IPS-20b (cell line): ENCODE measurements at regions not wholly inside any gene's neighbourhood (a gene's known extent, or its start where the extent isn't known, plus 50 kb on each side); places are given as distances from the start of the nearest gene placed in this dataset.

ENCODE experiments used
- H3K27ac ChIP-seq: one replicate; pipeline ENCODE4 v1.5.1; 2013; ENCODE audit warnings: low read length
- H3K27me3 ChIP-seq: 2 replicates; pipeline ENCODE4 v1.6.1; 2013; ENCODE audit warnings: mild to moderate bottlenecking, low read length, inconsistent platforms; ENCODE audit not compliant: insufficient read depth
- H3K36me3 ChIP-seq: 2 replicates; pipeline ENCODE4 v1.6.1; 2013; ENCODE audit warnings: low read depth, mild to moderate bottlenecking, inconsistent platforms, low read length, moderate library complexity; ENCODE audit not compliant: insufficient read depth
- H3K4me1 ChIP-seq: 2 replicates; pipeline ENCODE4 v1.6.1; 2013; ENCODE audit warnings: mild to moderate bottlenecking, control low read depth, inconsistent platforms, low read length, moderate library complexity; ENCODE audit not compliant: insufficient read depth
- H3K4me3 ChIP-seq: 2 replicates; pipeline ENCODE4 v1.5.1; 2013; ENCODE audit warnings: mild to moderate bottlenecking, low read length, inconsistent platforms
- H3K9ac ChIP-seq: 2 replicates; pipeline ENCODE4 v1.6.1; 2013; ENCODE audit warnings: low read depth, mild to moderate bottlenecking, inconsistent platforms, low read length, moderate library complexity
- H3K9me3 ChIP-seq: 2 replicates; pipeline ENCODE4 v1.6.1; 2013; ENCODE audit warnings: mild to moderate bottlenecking, low read depth, low read length, inconsistent platforms; ENCODE audit not compliant: insufficient read depth

- no peaks in the 10 kb centered on the region for H3K9me3 ChIP-seq
- H3K9ac ChIP-seq: no peak overlapping the region
- no peak overlapping the region for H3K4me3 ChIP-seq
- no peaks in the 10 kb centered on the region for H3K27me3 ChIP-seq
- H3K36me3 ChIP-seq: no peaks in the 10 kb centered on the region
- no peak overlapping the region for H3K27ac ChIP-seq
- peaks cover 3% of the 10 kb centered on the region; the same call in 1 of the 2 replicates for H3K4me1 ChIP-seq
These were observed 522.4 kb upstream of the NAALADL2 start for GRCh38 chr3:174336784-174337183.

DNA sequence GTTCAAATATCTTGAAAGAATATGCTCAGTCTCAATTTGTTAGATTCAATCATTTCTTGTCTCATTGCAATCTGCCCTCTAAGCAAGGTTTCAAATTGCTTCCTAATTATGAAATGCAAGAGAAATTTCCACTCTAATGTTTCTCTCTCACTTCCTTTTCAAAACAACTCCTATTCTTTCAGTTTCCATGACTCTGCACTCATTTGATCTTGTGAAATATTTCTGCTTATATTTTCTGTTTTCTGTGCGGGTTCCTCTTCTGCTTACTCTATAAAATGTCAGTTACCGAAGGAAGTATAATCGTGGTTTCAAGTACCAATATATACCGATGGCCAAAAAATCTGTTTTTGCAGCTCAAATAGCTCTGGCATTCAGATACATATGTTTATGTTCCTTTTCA, 521.9 kb upstream of the NAALADL2 start:
- Histone ChIP-seq H3K9me3 (no peaks in the 10 kb centered on the region), H3K4me3 (no peak overlapping the region), H3K27me3 (no peaks in the 10 kb centered on the region), H3K27ac (no peak overlapping the region), H3K4me1 (no peaks in the 10 kb centered on the region), H3K9ac (no peak overlapping the region), H3K36me3 (no peaks in the 10 kb centered on the region)

- Histone ChIP-seq H3K4me1 (no peaks in the 10 kb centered on the region), H3K4me3 (no peak overlapping the region), H3K36me3 (no peaks in the 10 kb centered on the region), H3K9ac (no peak overlapping the region), H3K27ac (no peak overlapping the region), H3K9me3 (no peaks in the 10 kb centered on the region), H3K27me3 (no peaks in the 10 kb centered on the region)
These were observed 518.2 kb upstream of the NAALADL2 start for GRCh38 chr3:174340624-174341587.

DNA sequence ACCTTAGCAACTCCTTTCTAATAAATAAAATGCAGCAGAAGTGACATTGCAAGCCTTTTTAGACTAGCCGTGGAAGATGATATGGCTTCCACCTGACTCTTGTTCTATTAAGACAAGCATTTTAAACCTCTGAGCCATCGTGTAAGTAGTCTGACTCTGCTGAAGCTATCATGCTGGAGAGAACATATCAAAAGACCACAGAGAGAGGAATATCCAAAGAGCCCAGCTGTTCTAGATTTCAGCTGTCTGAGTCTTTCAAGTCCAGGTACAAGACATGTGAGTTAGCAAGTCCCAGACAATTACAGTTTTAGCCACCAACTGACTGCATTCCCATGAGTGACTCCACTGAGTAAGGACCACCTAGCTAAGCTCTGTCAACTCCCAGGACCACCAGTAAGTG, 517.0 kb upstream of the NAALADL2 start:
- H3K4me1 ChIP-seq: no peaks in the 10 kb centered on the region
- no peaks in the 10 kb centered on the region for H3K27me3 ChIP-seq
- no peaks in the 10 kb centered on the region for H3K9me3 ChIP-seq
- H3K4me3 ChIP-seq: no peak overlapping the region
- H3K36me3 ChIP-seq: no peaks in the 10 kb centered on the region
- no peak overlapping the region for H3K9ac ChIP-seq
- no peak overlapping the region for H3K27ac ChIP-seq

GRCh38 chr3:174342941-174343501, 516.1 kb upstream of the NAALADL2 start:
- Histone ChIP-seq H3K4me1 (no peaks in the 10 kb centered on the region), H3K9me3 (no peaks in the 10 kb centered on the region), H3K9ac (no peak overlapping the region), H3K4me3 (no peak overlapping the region), H3K36me3 (no peaks in the 10 kb centered on the region), H3K27me3 (no peaks in the 10 kb centered on the region), H3K27ac (no peak overlapping the region)

DNA sequence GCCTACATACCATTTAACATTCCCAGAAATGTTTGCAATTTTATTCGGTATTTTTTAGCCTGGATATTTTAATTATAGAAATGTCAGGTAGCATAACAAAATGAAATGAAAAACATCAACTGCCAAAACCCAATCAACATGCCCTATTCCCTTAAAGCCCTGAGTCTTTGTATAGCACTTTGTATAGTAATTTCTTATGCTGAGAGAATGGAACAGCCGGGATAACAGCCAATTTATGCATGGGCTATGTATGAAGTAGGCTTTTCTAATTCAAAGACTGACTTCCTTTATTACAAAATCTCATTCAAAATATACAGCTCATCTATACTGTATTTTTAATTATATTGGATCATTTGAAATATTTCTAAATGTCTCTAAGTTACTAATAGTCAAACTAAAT, 513.0 kb upstream of the NAALADL2 start:
- Histone ChIP-seq H3K9ac (no peak overlapping the region), H3K9me3 (peaks cover 3% of the 10 kb centered on the region), H3K36me3 (no peaks in the 10 kb centered on the region), H3K4me1 (no peaks in the 10 kb centered on the region), H3K4me3 (no peak overlapping the region), H3K27ac (no peak overlapping the region), H3K27me3 (no peaks in the 10 kb centered on the region)

GRCh38 chr3:174346571-174346970, 512.6 kb upstream of the NAALADL2 start:
- H3K4me3 ChIP-seq: no peak overlapping the region
- no peak overlapping the region for H3K9ac ChIP-seq
- H3K27ac ChIP-seq: no peak overlapping the region
- H3K36me3 ChIP-seq: no peaks in the 10 kb centered on the region
- H3K4me1 ChIP-seq: no peaks in the 10 kb centered on the region
- no peaks in the 10 kb centered on the region for H3K27me3 ChIP-seq
- H3K9me3 ChIP-seq: peaks cover 3% of the 10 kb centered on the region

DNA sequence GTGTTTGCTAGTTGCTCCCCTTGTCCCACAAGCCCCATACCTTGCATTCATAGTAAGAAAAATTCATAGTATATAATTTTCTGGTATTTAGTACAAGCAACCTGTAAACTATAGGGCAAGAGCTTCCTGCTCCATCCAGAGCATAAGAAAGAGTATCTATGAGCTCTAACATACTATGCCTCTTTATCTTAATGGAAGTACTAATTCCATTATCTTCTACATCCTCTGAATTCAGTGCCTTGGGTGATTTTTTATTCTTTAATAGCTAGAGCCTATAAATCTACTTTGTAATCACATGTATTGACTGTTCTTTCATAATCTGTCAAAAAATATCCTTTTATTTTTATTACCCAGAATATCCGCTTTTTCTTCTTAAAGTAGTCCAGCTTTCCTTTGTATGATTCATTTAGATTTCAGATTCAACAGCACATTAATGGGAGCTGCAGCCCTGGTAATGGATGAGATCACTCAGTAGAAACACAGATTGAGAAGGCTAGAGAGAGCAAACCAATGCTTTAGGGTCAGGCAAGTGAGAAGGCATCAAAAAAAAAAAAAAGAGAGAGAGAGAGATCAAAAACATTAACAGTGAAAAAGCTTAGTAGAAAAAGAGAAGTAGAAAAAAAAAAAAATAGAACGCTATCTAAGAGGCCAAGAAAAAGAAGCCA, 511.5 kb upstream of the NAALADL2 start:
- Histone ChIP-seq H3K4me3 (no peak overlapping the region), H3K4me1 (no peaks in the 10 kb centered on the region), H3K27me3 (no peaks in the 10 kb centered on the region), H3K9ac (no peak overlapping the region), H3K27ac (no peak overlapping the region), H3K9me3 (peaks cover 3% of the 10 kb centered on the region), H3K36me3 (no peaks in the 10 kb centered on the region)

DNA sequence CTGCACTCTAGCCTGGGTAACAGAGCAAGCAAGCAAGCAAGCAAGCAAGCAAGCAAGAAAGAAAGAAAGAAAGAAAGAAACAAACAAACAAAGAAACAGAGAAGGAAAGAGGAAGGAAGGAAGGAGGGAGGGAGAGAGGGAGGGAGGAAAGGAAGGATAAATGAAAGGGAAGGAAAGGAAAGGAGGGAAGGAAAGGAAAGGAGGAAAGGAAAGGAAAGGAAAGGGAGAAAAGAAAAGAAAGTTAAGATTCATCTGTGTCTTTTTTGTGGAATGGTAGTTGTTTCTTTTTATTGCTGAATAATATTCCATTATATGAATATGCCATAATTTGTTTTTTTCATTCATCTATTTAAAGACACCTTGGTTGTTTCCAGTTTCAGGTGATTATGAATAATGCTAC, 506.9 kb upstream of the NAALADL2 start:
- no peaks in the 10 kb centered on the region for H3K4me1 ChIP-seq

GRCh38 chr3:174355505-174355904, 503.6 kb upstream of the NAALADL2 start:
- no peaks in the 10 kb centered on the region for H3K9me3 ChIP-seq
- no peaks in the 10 kb centered on the region for H3K4me1 ChIP-seq
- no peaks in the 10 kb centered on the region for H3K27me3 ChIP-seq
- H3K9ac ChIP-seq: no peak overlapping the region
- no peaks in the 10 kb centered on the region for H3K36me3 ChIP-seq
- no peak overlapping the region for H3K4me3 ChIP-seq
- H3K27ac ChIP-seq: no peak overlapping the region

More for the DNA sequence above, 506.9 kb upstream of the NAALADL2 start:
- Histone ChIP-seq H3K9me3 (peaks cover 3% of the 10 kb centered on the region), H3K27me3 (no peaks in the 10 kb centered on the region), H3K36me3 (no peaks in the 10 kb centered on the region), H3K9ac (no peak overlapping the region), H3K4me3 (no peak overlapping the region), H3K27ac (no peak overlapping the region)

DNA sequence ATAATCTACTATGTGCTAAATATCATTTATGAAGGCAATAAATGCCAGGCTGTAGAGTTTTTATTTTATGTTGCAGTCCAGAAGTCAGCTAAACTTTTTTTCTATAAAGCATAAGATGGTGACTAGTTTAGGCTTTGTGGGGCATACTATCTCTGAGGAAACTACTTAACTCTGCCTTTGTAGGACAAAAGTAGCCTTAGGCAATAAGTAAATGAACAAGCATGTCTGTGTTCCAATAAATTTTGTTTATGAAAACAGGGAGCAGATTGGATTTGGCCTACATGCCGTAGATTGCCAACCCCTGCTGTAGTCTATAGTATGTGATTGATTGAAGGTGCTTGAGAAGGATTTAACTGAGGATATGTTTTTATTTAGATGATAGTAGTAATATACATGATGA, 502.5 kb upstream of the NAALADL2 start:
- Histone ChIP-seq H3K4me3 (no peak overlapping the region), H3K27me3 (no peaks in the 10 kb centered on the region), H3K9ac (no peak overlapping the region), H3K27ac (no peak overlapping the region), H3K9me3 (no peaks in the 10 kb centered on the region), H3K36me3 (no peaks in the 10 kb centered on the region), H3K4me1 (no peaks in the 10 kb centered on the region)

GRCh38 chr3:174358252-174358651, 500.9 kb upstream of the NAALADL2 start:
- Histone ChIP-seq H3K36me3 (no peaks in the 10 kb centered on the region), H3K4me3 (no peak overlapping the region), H3K9ac (no peak overlapping the region), H3K9me3 (no peaks in the 10 kb centered on the region), H3K4me1 (no peaks in the 10 kb centered on the region), H3K27me3 (no peaks in the 10 kb centered on the region), H3K27ac (no peak overlapping the region)
